GM23338 (cell line): ENCODE measurements at regions not wholly inside any gene's neighbourhood (a gene's known extent, or its start where the extent isn't known, plus 50 kb on each side); places are given as distances from the start of the nearest gene placed in this dataset.
A peak's percentile ranks its signal among the peaks of the same experiment; 100 is the strongest.

ENCODE experiments used
- ATAC-seq: fragments of 200-7000 bp; cut with Tn5 transposase; 3 replicates; pipeline ENCODE4 v1.9.1; 2020
- DNase-seq: peaks from one replicate; pipeline ENCODE4 v3.0.0-alpha.2; 2015; ENCODE audit warnings: low spot score
- H2AFZ ChIP-seq: fragments of 200-600 bp; sonication (generic); 2 replicates; pipeline ENCODE4 v1.8.0; 2016; ENCODE audit warnings: antibody characterized with exemption, mild to moderate bottlenecking, moderate library complexity
- H3F3A ChIP-seq: fragments of 200-600 bp; sonication (generic); replicated peaks from 2 replicates; pipeline ENCODE4 v1.8.0; 2017; ENCODE audit warnings: antibody characterized with exemption, mixed run types, low read depth
- H3K27ac ChIP-seq: fragments of 200-600 bp; sonication (generic); 2 replicates; pipeline ENCODE4 v1.6.1; 2016; ENCODE audit warnings: low read depth
- H3K27me3 ChIP-seq: fragments of 200-600 bp; sonication (generic); 2 replicates; pipeline ENCODE4 v1.8.0; 2016; ENCODE audit warnings: mild to moderate bottlenecking, mixed run types, moderate library complexity; ENCODE audit not compliant: insufficient read depth
- H3K36me3 ChIP-seq: fragments of 200-600 bp; sonication (generic); 2 replicates; pipeline ENCODE4 v1.8.0; 2016; ENCODE audit warnings: mild to moderate bottlenecking; ENCODE audit not compliant: insufficient read depth
- H3K4me1 ChIP-seq: fragments of 200-600 bp; sonication (generic); 2 replicates; pipeline ENCODE4 v1.8.0; 2016; ENCODE audit warnings: mild to moderate bottlenecking, moderate library complexity; ENCODE audit not compliant: insufficient read depth
- H3K4me2 ChIP-seq: fragments of 200-600 bp; sonication (generic); 2 replicates; pipeline ENCODE4 v1.7.1; 2017; ENCODE audit warnings: mixed run types
- H3K4me3 ChIP-seq: fragments of 200-600 bp; sonication (generic); 2 replicates; pipeline ENCODE4 v1.6.1; 2016; ENCODE audit warnings: mixed run types
- H3K79me2 ChIP-seq: fragments of 200-600 bp; sonication (generic); replicated peaks from 2 replicates; pipeline ENCODE4 v1.8.0; 2017; ENCODE audit warnings: mild to moderate bottlenecking; ENCODE audit not compliant: insufficient read depth
- H3K9me2 ChIP-seq: fragments of 200-600 bp; sonication (generic); 2 replicates; pipeline ENCODE4 v1.8.0; 2017; ENCODE audit not compliant: insufficient read depth
- H4K20me1 ChIP-seq: fragments of 200-600 bp; sonication (generic); replicated peaks from 2 replicates; pipeline ENCODE4 v1.8.0; 2017; ENCODE audit warnings: mild to moderate bottlenecking; ENCODE audit not compliant: insufficient read depth
- H3K27ac Mint-ChIP-seq: 2 replicates; pipeline ENCODE4 v1.8.0; 2020; ENCODE audit warnings: inconsistent platforms, mild to moderate bottlenecking, moderate library complexity, mixed read lengths
- H3K27me3 Mint-ChIP-seq: 3 replicates; pipeline ENCODE4 v1.8.0; 2022; ENCODE audit warnings: low read depth, mild to moderate bottlenecking, moderate library complexity, mixed read lengths, inconsistent platforms; ENCODE audit not compliant: insufficient read depth, poor library complexity
- H3K36me3 Mint-ChIP-seq: 3 replicates; pipeline ENCODE4 v1.8.0; 2021; ENCODE audit warnings: low read depth, mild to moderate bottlenecking, inconsistent platforms, moderate library complexity, mixed read lengths
- H3K4me1 Mint-ChIP-seq: 3 replicates; pipeline ENCODE4 v1.8.0; 2020; ENCODE audit warnings: mild to moderate bottlenecking, inconsistent platforms, mixed read lengths
- H3K4me3 Mint-ChIP-seq: 3 replicates; pipeline ENCODE4 v1.8.0; 2021; ENCODE audit warnings: moderate library complexity, mild to moderate bottlenecking, inconsistent platforms, mixed read lengths
- H3K9me3 Mint-ChIP-seq: 3 replicates; pipeline ENCODE4 v1.8.0; 2020; ENCODE audit warnings: moderate library complexity, mild to moderate bottlenecking, inconsistent platforms, mixed read lengths
- CTCF ChIP-seq, 2 experiments: fragments of 200-600 bp in 1 of 2; sonication (generic) in 1 of 2; conservative IDR thresholded peaks; 2 replicates each; pipeline versions ENCODE4 v1.5.1 to v1.6.1; 2016 to 2017; ENCODE audit warnings: antibody characterized with exemption in 2 of 2, low read depth in 2 of 2, mild to moderate bottlenecking in 2 of 2, moderate library complexity in 1 of 2
- ETS1 ChIP-seq: IDR thresholded peaks from 2 replicates; pipeline ENCODE4 v1.6.1; 2016; ENCODE audit warnings: antibody characterized with exemption
- EZH2 ChIP-seq: fragments of 200-600 bp; sonication (generic); IDR thresholded peaks from one replicate; pipeline ENCODE4 v1.8.0; 2017; ENCODE audit warnings: antibody characterized with exemption, mild to moderate bottlenecking, low read depth; ENCODE audit not compliant: unreplicated experiment
- EZH2phosphoT487 ChIP-seq: fragments of 200-600 bp; sonication (generic); IDR thresholded peaks from one replicate; pipeline ENCODE4 v1.8.1; 2018; ENCODE audit warnings: antibody characterized with exemption; ENCODE audit not compliant: unreplicated experiment
- JUNB ChIP-seq: IDR thresholded peaks from one replicate; pipeline ENCODE4 v1.6.1; 2016; ENCODE audit warnings: antibody characterized with exemption; ENCODE audit not compliant: unreplicated experiment
- NANOG ChIP-seq: IDR thresholded peaks from 2 replicates; pipeline ENCODE4 v1.6.1; 2016; ENCODE audit warnings: antibody characterized with exemption, borderline replicate concordance
- POLR2AphosphoS5 ChIP-seq: IDR thresholded peaks from 2 replicates; pipeline ENCODE4 v1.6.1; 2016; ENCODE audit warnings: antibody characterized with exemption, low read depth
- REST ChIP-seq: IDR thresholded peaks from one replicate; pipeline ENCODE4 v1.6.1; 2018; ENCODE audit warnings: antibody characterized with exemption; ENCODE audit not compliant: unreplicated experiment
- STAT1 ChIP-seq: IDR thresholded peaks from one replicate; pipeline ENCODE4 v1.6.1; 2016; ENCODE audit warnings: antibody characterized with exemption; ENCODE audit not compliant: unreplicated experiment
- ZNF114 ChIP-seq: fragments of 250-450 bp; sonication (Bioruptor Pico); IDR thresholded peaks from 2 replicates; pipeline ENCODE4 v1.5.0; 2020; ENCODE audit warnings: mild to moderate bottlenecking, moderate library complexity
- ZNF331 ChIP-seq: fragments of 250-450 bp; sonication (Bioruptor Pico); IDR thresholded peaks from 2 replicates; pipeline ENCODE4 v1.5.0; 2020; ENCODE audit warnings: low read depth, mild to moderate bottlenecking, moderate library complexity
- ZNF462 ChIP-seq: fragments of 250-450 bp; sonication (Bioruptor Pico); IDR thresholded peaks from 2 replicates; pipeline ENCODE4 v1.5.0; 2020; ENCODE audit warnings: mild to moderate bottlenecking, moderate library complexity

- no peak overlapping the region for H3K4me3 ChIP-seq
- Mint-ChIP-seq H3K4me3 (no peak overlapping the region), H3K36me3 (no peaks in the 10 kb centered on the region), H3K9me3 (peaks cover 2% of the 10 kb centered on the region; the same call in 1 of the 3 replicates), H3K27ac (no peak overlapping the region), H3K4me1 (peaks cover 4% of the 10 kb centered on the region; the same call in 2 of the 3 replicates), H3K27me3 (no peaks in the 10 kb centered on the region)
- no peak overlapping the region for H3K4me2 ChIP-seq
- H2AFZ ChIP-seq: peak overlapping the region; percentile 79
- no peaks in the 10 kb centered on the region for H3K79me2 ChIP-seq
- no peak overlapping the region for H3K27ac ChIP-seq
- H3K27me3 ChIP-seq: no peaks in the 10 kb centered on the region
- peaks cover 4% of the 10 kb centered on the region; the same call in 1 of the 2 replicates for H3K4me1 ChIP-seq
- H4K20me1 ChIP-seq: no peaks in the 10 kb centered on the region
- H3F3A ChIP-seq: no peaks in the 10 kb centered on the region
- H3K36me3 ChIP-seq: no peaks in the 10 kb centered on the region
- H3K9me2 ChIP-seq: no peaks in the 10 kb centered on the region
- ATAC-seq: no peak
- no peak for TF ChIP-seq ZNF331 (CRISPR knock-in tag)
- TF ChIP-seq JUNB: no peak
- no peak for TF ChIP-seq STAT1
- no peak for TF ChIP-seq REST
- no peak for TF ChIP-seq ZNF462 (CRISPR knock-in tag)
- no peak for TF ChIP-seq CTCF (conservative IDR thresholded peaks at IDR 0.05; ENCODE audit: low read depth in 2 of 2)
- no peak for TF ChIP-seq ETS1
- TF ChIP-seq EZH2phosphoT487: no peak
- no peak for TF ChIP-seq POLR2AphosphoS5
- TF ChIP-seq EZH2: no peak
- TF ChIP-seq NANOG: no peak
- no peak for TF ChIP-seq ZNF114 (CRISPR knock-in tag)
- DNase-seq: no peak
Observed at GRCh38 chr12:115190010-115190770, 506.2 kb upstream of the TBX3 start.
